ENCODE measurements at regions not wholly inside any gene's neighbourhood (a gene's known extent, or its start where the extent isn't known, plus 50 kb on each side); places are given as distances from the start of the nearest gene placed in this dataset.

GRCh38 chr1:90817399-90817798, 100.3 kb upstream of the BARHL2 start:
- TF ChIP-seq EZH2 (optimal IDR thresholded peaks at IDR 0.05; ENCODE audit: low read depth, low read length), result no peak
- TF ChIP-seq, protein P1, sequence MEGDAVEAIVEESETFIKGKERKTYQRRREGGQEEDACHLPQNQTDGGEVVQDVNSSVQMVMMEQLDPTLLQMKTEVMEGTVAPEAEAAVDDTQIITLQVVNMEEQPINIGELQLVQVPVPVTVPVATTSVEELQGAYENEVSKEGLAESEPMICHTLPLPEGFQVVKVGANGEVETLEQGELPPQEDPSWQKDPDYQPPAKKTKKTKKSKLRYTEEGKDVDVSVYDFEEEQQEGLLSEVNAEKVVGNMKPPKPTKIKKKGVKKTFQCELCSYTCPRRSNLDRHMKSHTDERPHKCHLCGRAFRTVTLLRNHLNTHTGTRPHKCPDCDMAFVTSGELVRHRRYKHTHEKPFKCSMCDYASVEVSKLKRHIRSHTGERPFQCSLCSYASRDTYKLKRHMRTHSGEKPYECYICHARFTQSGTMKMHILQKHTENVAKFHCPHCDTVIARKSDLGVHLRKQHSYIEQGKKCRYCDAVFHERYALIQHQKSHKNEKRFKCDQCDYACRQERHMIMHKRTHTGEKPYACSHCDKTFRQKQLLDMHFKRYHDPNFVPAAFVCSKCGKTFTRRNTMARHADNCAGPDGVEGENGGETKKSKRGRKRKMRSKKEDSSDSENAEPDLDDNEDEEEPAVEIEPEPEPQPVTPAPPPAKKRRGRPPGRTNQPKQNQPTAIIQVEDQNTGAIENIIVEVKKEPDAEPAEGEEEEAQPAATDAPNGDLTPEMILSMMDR (IDR thresholded peaks at IDR 0.05; ENCODE audit: low read length), result no peak
